LoVo (cell line): ENCODE measurements at regions not wholly inside any gene's neighbourhood (a gene's known extent, or its start where the extent isn't known, plus 50 kb on each side); places are given as distances from the start of the nearest gene placed in this dataset.

Experiments
- DNase-seq: peaks from one replicate; pipeline ENCODE4 v3.0.0-alpha.2; 2016; ENCODE audit warnings: low spot score

DNA sequence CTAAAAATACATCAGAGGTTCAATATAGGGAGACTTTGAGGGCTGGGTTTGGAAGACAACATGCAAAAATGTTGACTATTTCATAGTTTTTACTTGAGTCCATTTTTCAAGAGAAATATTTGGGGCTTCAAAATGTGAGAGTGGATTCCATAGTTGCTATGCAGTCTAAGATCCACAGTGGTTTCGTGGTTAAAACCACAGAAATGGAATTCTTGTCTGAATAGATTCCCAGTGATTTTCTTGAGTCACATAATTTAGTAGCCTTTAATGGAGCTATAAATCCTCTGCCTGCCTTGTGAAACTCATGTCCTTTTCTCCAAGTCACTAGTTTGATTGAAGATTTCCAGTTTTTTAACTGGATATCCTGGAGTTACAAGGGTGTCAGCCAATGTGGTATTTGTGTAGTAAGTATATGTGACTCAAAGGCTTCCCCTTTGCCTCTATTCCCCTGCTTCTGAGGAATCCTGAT lies 94.7 kb upstream of the RBMS3 start:
- peak; percentile 46 for DNase-seq

DNA sequence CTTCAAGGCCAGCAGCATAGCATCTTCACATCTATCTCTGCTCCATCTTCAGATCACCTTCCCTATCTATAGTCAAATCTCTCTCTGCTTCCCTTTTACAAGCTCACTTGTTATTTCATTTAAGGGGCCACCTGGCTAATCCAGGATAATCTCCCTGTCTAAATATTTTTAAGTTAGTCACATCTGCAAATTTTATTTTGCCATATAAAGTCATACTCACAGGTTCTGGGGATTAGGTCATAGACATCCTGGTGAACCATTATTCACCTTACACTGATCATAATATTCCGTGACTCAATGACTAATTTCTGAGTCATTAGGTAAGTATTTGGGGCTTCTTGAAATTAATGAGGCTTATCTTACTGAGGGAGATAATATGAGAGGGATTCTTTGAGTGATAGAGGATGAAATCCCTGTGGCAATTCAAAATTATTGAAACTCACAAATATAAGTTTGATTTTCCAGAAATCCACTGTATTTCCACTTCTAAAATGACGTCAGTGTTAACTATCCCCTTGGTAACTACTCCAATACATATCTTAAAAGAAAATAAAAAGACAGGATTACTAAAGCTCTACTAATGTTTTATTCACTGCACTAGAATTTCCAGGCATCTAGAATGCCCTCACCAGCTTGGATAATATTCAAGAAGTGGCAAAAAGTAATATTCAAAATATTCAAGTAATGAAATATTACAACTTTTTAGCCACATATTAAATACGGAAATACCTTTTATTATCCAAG lies 93.7 kb upstream of the RBMS3 start:
- peak; percentile 46 for DNase-seq

DNA sequence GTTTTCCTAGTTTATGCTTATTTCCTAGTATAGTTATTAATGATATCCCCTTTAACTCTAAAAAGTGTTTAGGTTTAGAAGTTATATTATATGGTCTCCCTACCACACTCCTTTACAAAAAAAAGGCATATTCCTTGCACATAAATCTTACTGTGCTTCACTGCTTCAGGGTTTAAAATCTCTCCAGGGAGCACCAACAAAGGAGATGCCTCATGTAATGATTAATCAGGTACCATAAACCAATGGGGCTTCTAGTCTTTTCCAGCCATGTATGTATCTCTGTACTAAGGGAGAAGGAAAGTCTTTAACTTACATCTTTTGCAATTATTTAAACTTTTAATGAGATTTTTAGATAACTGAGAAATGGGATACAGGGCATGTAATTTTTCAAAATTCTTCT lies 91.5 kb upstream of the RBMS3 start:
- DNase-seq = no peak

- DNase-seq = no peak
Observed at GRCh38 chr3:29194139-29194538, 86.7 kb upstream of the RBMS3 start.

DNA sequence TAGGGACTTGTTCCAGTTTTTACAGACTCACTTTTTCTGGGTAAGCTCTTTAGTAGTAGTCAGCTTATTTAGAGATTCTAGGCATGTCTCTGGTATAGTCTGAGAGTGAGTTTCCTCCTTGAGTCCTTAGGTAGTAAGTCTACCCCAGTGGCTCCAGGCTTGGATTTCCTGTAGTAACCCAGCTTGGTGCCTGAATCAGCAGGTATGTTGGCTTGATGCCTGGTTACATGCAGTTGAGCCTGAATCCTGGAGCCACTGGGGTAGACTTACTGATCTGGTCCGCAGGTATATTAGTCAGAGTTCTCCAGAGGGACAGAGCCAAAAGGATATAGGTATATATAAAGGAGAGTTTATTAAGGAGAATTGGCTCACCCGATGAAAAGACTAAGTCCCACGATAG lies 85.8 kb upstream of the RBMS3 start:
- no peak for DNase-seq

DNA sequence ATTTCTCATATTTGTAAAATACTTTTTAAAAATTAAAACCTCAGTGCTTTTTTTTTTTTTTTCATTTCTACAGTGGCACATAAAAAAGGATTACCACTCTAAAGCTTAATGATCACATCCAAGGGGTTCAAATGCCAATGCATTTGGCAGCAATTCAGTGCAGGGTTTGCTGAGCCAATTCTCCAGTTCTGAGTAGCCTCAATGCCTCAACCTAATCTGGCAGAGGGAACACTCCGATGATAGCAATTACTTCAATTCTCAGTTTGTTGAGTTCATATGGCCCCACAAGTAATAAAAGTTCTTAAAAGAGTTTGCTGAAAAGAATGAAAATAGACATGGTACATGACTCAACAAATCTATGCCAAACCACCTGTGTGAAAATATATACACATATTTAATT lies 79.3 kb upstream of the RBMS3 start:
- no peak for DNase-seq

DNA sequence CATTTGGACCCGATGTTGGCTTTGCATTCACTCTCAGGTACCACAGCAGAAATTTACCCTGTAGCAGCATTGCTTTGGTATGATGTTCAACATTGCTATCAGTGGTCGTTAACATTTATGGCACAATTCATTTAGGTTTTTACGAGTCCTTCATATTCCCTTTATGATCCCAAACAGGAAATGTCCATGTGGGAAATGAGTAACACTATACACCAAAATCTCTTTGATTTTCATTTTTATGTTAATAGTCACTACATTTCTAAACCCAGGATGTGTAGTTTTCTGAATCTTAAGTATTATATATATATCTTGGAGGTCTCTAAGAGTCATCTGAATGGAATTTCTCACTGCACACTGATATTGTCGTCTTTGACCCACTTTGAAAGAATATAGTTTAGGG lies 78.5 kb upstream of the RBMS3 start:
- no peak for DNase-seq

DNA sequence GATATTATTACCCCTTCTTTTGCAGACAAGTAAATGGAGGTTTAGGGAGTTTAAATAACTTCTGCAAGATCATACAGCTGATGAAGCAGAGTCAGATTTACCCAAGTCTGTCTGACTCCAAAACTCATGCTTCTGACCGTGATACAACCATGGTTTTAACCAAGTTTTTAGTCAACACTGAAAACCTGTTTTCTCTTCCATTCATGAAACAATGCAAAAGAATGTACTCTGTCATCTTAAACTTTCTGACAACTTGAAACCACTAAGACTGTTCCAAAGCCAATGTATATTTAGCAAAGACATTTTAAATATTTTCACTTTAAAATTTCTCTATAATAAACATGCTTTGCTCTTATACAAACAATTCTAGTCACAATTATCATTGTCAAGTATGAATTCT lies 77.0 kb upstream of the RBMS3 start:
- no peak for DNase-seq

- DNase-seq = no peak
Observed at GRCh38 chr3:29207427-29207826, 73.4 kb upstream of the RBMS3 start.

DNA sequence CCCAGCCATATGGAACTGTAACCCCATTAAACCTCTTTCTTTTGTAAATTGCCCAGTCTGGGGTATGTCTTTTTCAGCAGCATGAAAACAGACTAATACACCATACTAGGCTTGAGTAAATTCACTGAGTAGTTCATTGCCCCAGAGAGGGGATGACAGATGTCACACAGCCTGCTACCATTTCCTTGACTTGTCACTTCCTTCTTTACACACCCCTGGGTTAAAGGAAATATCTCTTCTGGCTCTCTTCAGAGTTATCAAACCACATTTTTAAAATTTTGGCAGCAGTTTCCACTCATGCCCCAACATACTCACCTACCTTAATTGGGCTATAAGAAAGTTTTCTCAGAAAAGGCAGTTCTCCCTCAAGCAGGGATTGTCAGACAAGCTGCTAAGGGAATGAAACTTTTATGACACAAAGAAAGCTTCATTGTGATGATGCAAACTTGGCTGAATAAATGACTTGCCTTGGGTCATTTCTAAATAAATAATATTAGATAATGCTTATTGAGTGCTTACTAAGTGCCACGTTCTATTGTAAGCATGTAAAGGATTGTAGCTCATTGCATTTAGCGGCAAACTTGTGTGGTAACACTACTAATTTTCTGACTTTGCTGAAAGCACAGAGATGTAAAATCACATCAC lies 68.0 kb upstream of the RBMS3 start:
- no peak for DNase-seq

DNA sequence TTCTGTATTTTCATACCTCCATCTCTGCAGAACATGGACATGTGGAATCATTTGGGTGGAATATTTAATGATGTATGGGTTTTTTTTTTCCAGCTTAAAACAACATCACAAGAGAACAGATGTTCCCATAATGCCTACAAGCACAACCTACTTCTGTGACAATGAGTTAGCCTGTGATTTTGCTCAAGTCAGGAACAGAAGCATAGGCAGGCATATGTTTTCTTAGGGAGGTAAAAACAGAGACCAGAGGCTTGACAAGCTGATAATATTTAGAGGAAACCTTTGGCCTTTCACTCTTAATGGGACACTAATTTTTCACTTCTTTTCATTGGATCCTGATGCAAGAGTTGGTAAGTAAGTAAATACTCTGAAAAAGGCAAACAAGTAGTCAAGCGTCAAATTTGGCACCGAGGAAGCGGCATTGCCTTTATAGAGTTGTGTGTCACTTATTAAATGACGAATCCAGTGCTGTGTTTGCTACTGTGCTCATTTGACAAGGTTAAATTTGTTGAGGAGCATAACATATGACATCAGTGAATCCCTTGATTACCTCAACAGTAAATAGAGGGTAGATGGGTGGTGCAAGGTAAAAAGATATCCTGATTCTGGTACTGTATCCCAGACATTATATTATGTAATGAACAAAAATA lies 66.7 kb upstream of the RBMS3 start:
- DNase-seq = no peak

DNA sequence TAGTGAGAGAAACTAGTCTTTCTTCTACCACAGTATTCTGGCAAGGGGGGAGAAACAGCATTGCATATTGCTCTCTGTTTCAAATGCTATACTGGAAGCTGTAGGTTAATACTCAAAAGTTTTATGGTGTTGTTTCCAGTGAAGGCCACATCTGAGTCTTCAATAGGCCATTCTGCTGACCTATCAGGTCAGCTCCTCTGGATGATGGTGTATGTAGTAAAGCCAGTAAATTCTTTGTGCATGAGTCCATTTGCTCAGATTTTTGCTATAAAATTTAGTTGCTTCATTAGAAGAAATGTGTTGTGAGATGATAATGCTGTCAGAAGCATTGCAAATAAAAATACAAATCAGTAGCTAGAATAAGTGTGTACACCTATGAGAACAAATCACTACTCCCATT lies 64.9 kb upstream of the RBMS3 start:
- no peak for DNase-seq

DNA sequence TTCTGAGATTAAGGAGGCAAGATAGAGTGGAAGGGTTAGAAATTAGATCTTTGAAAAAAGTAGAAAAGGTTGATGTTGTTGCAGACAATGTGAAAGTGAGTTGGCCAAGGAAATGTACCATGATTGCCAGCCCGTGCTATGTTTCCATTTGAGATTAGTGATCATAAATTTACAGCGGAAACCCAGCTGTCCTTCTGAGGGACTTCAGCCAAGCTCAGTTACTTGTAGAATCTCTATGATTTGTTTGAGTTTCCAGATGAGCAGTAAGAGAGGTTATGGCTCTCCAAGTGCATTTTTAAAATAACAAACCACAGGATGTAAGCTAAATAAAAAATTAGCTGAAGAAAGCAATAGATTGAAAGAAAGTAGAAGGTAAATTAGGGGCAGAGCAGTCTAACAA lies 54.2 kb upstream of the RBMS3 start:
- no peak for DNase-seq

DNA sequence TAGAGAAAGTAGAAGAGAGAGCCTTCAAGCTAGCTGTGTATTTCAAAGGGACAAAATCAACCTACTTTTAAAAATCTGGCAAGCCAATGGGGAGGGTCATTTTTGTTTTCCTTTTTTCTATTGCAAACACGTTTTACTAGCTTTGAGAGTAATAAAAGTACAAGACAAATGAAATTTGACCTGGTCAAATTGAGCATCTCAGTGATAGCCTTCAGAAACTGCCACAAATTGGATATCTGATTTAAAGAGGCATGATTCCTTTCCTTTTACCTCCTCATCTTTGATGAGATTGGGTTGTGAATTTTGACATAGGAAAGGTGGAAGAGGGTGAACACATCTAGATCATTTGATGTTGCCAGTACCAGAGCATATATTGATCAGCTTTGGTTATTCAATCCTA lies 53.6 kb upstream of the RBMS3 start:
- DNase-seq = no peak
